GM12865 (cell line): ENCODE measurements at regions not wholly inside any gene's neighbourhood (a gene's known extent, or its start where the extent isn't known, plus 50 kb on each side); places are given as distances from the start of the nearest gene placed in this dataset.

Source experiments
- DNase-seq: peaks from one replicate; pipeline ENCODE4 v3.0.0; 2010; ENCODE audit warnings: low read depth
- H3K4me3 ChIP-seq: 2 replicates; pipeline ENCODE4 v1.5.1; 2011; ENCODE audit warnings: mild to moderate bottlenecking, low read depth, low read length, control low read depth
- CTCF ChIP-seq: IDR thresholded peaks from 2 replicates; pipeline ENCODE4 v1.5.1; 2011; ENCODE audit warnings: low read length, control low read depth, low read depth, inconsistent platforms; ENCODE audit not compliant: insufficient read depth; ENCODE audit errors: missing control alignments

DNA sequence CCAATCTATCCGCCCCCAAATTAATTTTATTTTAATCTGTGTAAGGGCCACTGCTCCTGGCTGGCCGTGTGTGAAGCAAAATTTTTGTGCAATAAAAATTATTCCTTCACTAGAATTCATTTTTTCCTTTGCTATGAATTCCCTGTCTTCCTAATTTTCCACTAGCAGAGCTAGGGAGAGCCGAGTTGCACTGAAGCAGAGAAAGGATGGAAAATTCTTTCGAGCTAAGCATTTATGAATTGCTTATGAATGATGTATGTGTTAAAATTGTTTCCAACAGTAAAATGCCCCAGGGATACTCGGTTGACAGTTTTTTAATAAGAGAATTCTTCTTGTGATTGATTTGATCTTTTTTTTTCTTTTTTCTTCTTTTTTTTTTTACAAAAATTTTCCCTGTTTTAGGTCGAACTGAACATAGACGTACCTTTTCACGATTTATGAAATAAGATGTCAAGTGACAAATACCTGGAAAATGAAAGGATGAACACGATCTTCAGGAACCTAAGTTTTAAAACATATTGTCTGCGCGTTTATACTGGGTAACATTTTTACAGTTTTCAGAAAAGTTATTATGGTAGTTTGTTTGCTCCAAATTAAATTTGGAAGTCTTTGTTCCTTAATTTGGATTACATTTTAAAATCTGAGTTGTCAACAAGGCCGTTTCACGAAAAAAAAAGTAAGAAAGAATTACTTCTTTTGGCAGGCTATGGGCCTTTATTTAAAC lies 288.8 kb upstream of the NFE2L3 start:
- TF ChIP-seq CTCF: no peak
- no peak for DNase-seq
- H3K4me3 ChIP-seq: peak overlapping the region; percentile 26

GRCh38 chr7:25863729-25864110 lies 288.3 kb upstream of the NFE2L3 start:
- H3K4me3 ChIP-seq: no peak overlapping the region
- no peak for DNase-seq
- TF ChIP-seq CTCF: no peak

- DNase-seq: no peak
- no peak for TF ChIP-seq CTCF
- H3K4me3 ChIP-seq: no peak overlapping the region
Measured at GRCh38 chr7:25864511-25864910, 287.5 kb upstream of the NFE2L3 start.

DNA sequence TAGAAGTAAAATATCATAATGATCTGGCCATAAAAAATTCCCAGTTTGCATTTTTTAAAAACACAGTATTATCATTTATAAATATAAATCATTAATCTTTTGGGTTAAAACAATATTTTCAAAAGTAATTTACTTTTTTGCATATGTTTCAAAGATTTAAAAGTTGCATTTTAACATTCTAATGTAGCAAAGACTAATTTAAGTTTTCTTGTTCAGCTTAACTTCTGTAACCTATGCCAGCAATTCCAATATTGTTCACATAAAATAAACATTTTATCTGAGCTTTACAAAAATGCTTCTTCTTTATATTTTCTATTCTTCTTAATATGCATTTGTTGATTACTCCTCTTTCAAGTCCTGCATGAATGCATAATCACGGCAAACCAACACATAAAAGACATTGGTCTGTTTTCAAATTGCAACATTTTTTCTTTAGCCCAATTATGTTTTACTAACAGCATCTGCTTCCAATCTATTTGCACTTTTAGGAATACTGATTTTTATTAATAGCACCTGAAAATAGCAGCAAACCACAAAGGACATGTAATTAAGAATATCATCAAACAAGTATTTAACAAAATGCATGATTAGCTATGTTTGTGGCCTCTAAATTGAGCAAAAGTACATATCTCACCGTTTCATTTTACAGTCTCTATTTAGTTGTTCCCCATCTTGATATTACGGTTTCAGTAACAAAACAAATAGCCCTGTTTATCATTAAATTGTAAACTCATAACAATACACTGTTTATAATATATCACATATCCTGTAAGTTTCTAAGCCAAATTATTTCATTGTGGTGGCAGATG lies 286.9 kb upstream of the NFE2L3 start:
- DNase-seq: no peak
- H3K4me3 ChIP-seq: no peak overlapping the region
- TF ChIP-seq CTCF: no peak

DNA sequence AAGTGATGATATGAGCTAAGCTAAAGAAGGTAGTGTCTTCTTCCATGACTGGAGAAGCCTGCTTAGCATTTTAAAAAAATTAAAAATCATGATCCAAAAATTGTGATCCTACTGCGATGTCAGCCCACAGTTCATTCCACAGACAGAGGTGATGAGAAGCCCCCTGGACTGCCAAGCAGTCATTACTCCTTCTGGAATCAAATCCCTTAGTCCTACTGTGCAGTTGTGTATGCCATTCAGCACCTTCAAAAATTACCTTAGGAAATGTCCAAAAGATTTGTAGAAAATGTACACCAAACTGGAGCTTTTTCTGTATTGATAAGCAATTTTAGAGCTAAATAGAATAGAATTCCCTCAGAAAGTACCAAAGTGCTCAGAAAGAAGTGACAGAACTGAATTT lies 283.5 kb upstream of the NFE2L3 start:
- no peak for DNase-seq
- TF ChIP-seq CTCF: no peak
- no peak overlapping the region for H3K4me3 ChIP-seq

DNA sequence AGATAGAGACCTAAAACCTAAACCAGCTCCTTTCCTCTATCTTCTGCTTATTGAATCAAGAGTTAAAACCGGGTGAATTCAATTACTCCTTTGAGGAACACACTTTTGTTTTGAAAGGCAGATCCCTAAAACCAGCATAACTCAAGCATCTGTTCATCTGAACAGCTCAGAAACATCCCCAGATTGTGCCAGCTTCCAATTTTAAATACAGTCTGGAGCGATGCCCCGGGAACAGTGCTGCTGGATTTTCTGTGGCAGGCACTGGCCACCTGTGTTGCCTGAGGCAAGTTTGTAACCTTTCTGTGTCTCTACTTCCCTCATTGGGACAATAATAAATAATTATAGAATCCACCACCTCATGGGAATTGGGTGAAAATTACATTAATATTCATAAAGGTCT lies 281.4 kb upstream of the NFE2L3 start:
- no peak for TF ChIP-seq CTCF
- no peak for DNase-seq
- H3K4me3 ChIP-seq: no peak overlapping the region
